GM18867 (cell line): ENCODE measurements at regions not wholly inside any gene's neighbourhood (a gene's known extent, or its start where the extent isn't known, plus 50 kb on each side); places are given as distances from the start of the nearest gene placed in this dataset.
"Not testable (repeated sequence)": the region's sequence is repeated elsewhere in the genome, so short reads cannot be mapped to it uniquely, and the experiment has no call there.

ENCODE experiments used
- ATAC-seq: cut with Tn5 transposase; IDR thresholded peaks from one replicate; pipeline ENCODE4 v1.9.1; 2021; ENCODE audit warnings: mild to moderate bottlenecking, moderate library complexity; ENCODE audit not compliant: unreplicated experiment

DNA sequence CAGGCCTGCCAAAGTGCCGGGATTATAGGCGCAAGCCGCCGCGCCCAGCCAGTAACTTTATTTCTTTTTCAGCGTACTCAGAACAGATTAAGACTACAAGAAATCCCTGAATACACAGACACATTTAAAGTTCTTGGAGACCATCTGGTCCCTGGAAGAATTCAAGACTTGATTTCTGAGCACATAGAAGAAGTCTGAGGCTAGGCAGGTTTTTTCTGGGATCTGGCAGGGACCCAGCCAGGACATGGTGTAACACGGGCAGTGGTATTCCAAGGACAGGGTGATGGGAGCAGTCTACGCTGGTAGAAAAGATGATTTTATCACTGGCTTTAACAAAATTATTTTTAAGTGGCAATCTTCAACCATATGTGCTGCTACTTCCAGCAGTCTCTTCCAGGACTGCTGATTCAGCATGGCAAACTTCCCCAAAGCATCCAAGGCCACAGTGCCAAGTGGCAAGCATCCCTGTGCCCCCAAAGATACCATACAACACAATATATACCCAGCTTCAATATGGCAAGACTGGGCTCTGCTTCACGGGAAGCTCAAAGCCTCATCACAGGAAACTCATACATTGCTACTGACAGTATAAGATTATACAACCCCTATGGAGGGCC lies 105.2 kb upstream of the OR5AK2 start:
- ATAC-seq: no peak

DNA sequence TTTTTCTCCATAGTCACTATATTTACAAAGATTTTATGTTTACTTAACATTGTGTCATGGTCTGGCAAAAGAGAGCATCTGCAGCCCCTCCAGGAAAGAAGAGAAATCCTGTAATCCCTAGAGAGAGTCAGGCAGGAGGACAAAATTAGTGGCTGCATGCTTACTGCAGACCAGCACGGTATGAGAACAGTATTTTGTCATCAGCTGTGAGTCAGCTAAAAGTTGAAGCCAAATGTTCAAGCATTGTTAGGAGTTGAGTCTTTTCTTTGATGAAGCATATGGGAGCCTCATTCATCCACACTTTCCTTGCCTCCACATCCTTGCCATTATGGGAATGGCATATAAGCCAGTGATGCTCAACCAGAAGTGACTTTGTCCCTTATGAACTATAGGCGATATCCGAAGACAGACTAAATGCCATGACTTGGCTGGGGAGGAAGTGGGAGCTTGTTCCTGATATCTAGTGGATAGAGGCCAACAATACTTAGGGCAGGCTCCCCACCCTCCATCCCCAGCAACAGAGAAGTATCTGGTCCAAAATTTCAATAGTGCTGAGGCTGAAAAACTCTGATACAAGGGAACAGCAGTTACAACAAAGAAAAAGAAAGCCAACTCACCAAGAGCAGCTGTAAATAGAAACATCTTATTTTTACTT lies 112.0 kb upstream of the OR5AK2 start:
- no peak for ATAC-seq

DNA sequence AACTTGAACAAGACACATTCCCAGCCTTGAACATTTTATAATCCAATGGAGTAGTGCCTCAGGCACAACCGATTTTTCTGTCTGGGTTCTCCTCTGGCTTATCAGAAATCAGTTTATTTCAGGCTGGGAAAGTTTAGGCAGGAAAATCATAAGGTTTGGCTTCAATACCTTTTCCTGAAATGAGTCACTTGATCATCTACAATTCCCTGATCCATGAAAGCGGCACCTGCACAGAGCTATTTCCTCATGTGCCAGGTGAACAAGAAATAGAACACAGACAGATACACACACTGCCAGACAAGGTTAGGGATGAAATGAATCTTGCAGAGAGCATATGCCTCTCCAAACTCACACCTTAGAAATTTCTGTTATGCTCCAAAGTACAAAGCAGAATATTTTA lies 106.7 kb upstream of the OR9G4 start:
- ATAC-seq: no peak

DNA sequence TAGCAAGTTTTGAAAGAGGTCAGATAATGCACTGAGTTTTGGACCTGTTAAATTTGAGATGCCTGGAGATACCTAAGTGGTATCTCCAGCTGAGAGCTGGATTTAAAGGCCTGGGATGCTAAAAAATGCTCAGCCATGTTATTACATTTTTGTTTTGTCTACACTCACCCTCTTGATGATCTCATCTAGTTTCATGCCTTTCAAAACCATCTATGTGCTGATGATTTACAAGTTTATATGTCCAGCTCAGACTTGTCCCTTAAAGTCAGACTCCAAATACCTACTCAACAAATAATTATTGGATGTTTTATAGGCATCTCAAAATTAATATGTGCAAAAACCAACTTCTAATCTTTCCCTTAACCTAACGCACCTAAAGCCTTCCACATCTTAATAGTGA lies 103.6 kb upstream of the OR9G4 start:
- no peak for ATAC-seq

DNA sequence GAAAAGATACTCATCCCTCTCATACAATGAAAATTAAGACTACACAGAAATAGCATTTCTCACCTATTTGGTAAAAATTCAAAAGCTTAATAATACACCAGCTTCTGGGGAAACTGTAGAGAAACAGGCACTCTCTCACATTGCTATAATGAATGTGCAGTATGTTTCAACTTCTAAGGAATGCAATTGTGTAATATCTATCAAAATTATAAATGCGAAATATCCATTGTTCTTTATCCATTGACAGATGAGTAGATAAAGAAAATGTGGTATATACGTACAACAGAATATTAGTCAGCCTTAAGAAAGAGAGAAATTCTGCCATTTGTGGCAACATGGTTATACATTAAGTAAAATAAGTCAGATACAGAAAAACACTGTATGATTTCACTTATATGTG lies 101.4 kb upstream of the OR9G4 start:
- ATAC-seq: no peak

DNA sequence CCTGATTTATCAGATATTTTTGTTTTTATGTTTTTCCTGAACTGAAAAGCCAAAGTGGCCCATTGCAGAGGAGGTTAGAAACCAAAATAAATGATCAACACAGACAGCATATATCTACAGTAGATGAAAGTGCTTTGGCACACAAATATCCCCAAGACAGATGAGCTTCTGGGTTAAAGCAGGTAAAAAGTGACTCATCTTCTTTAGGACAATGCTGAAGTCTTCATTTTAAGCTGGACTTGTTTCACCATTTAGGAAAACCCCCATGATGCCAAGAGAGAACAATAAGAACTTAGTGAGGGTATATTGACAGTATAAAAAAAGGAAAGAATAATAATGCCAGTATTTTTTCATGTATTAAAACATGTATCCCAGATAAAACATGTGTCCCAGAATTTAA lies 100.8 kb upstream of the OR9G4 start:
- no peak for ATAC-seq

DNA sequence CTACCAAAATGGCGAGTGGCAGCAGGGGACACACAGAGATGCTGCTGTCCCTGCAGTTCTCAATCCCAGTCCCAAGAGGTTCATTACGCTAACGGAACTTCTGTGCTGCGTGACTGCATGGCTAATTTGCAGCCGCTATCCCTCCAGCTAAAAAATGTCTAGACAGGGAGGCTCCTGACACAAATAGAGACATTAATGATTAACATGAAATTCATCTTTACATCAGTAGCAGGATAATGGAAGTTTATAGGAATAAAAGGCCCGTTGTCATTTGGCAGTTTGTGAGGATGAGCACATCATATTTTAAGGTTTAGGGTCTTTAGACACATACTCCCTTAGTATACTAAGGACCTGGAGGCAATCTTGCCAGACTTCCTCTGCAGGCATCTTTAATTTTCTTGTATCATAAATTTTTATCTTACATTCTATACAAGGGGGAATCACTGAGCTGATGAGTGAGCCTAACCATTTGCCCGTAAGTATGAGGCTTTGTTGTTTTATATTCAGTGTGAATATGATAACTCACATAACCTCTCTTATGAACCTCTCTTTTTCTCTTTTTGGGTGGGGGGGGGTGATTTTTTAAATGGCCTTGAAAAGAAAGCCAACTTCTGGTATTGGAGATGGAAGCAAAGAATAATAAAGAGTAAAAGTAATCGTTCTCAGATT lies 99.8 kb upstream of the OR9G4 start:
- ATAC-seq: no peak

DNA sequence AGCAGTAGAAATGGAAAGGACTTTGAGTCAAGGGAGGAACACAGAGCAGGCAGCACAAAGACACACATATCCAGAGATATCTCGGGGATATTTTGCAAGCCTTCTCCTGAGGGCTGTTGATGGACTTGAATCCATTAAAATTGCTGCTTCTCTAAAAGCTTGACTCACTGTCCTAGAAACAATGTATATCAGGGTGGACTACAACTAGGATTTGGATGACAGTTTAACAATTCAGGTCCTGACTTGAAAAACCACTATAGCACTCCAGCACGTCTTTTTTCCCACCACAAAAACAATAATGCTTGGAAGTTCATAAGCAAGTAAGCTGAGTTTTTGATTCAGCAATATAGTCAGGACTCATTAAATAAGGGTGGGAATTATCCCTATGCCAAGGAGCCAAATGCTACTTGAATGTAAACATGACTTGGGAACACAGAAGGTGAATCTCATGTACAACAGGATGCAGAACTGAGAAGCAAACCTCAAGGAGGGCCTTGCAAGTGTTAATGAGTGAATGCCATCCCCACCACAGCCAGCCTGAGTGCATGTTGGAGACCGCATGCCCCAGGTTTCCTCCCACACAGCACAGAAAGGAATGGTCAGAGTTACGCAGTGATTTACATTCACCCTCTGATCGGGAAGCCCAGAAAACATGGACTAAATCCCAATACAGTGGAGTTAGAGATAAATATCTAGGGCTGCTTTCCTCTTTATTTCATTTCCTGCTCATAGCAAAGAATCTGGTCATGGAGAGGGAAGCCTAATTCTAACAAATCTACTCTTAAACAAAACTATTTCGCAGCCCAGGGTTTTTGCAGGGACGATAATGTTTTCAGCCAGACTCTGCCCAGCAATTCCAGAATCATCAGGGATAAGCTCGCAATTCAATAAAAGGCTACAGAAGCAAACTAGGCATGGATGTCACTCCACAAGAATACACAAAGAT lies 98.4 kb upstream of the OR9G4 start:
- no peak for ATAC-seq

DNA sequence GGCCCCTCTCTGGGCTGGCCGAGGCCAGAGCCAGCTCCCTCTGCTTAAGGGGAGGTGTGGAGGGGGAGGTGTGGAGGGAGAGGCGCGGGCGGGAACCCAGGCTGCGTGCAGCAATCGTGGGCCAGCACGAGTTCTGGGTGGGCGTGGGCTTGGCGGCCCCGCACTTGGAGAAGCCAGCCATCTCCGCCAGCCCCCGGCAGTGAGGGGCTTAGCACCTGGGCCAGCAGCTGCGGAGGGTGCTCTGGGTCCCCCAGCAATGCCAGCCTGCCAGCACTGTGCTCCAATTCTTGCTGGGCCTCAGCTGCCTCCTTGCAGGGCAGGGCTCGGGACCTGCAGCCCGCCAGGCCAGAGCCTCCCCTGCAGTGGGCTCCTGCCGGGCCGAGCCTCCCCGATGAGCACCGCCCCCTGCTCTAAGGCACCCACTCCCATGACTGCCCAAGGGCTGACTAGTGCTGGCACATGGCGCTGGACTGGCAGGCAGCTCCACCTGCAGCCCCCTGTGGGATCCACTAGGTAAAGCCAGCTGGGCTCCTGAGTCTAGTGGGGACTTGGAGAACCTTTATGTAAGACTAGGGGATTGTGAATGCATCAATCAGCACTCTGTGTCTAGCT lies 96.7 kb upstream of the OR9G4 start:
- ATAC-seq: no peak

DNA sequence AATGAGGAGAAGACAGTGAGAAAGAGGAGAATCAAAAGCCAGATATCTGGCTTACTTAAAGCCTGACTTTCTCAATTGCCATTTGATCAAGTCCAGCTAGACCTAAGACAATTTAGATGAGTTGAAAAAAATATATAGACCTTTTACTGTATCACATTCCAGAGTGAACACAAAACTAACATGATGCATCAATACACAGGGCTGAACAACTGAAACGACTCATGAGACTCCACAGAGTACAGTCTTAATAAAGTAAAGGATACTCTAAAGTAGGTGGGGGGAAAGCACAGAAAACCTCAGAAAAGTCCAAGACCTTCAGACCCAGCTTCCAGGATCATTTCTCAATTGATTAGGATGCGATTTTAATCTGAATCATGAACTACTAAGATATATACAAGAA lies 95.3 kb upstream of the OR9G4 start:
- ATAC-seq: no peak

DNA sequence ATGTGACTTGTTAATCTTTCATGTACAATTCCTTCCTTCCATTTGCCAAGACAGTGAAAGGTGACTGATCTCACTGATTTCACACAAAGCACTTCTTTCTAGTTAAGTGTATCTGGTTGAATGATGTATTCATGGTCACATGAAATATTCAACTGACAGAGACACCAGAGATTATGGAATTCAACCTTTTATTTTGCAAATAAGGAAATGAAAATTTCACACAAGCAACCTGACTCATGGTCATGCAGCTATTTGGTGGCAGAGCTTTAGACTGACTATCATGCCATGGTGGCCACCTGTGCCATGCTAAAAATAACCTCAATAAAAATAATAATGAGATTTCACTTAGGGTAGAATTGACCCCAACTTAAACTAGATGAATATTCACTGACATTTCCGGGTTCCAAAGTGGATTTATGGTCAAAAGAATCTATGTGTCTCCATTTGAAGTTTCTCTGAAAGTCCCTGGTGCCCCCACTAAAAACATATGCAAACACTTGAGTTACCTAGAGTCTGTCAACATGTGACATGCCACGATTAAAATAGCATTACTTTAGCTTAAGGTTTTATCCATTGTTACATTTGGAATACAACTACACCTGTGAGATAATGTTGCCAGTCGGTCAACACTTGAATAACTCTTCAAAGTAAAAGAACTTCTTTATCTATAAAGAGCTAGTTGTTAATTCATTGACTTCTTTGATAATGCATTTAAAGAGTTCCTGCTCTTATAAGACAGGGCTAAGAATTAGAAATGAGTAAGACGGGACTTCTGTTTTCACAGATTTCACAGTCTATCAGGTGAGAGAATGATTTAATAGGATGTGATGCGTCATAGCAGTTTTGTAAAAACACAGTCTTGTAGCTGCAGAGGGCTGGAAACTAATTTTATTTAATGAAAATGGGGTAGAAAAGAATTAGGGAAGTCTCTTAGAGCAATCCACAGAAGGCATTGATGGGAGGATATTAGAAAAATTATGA lies 94.6 kb upstream of the OR9G4 start:
- no peak for ATAC-seq

DNA sequence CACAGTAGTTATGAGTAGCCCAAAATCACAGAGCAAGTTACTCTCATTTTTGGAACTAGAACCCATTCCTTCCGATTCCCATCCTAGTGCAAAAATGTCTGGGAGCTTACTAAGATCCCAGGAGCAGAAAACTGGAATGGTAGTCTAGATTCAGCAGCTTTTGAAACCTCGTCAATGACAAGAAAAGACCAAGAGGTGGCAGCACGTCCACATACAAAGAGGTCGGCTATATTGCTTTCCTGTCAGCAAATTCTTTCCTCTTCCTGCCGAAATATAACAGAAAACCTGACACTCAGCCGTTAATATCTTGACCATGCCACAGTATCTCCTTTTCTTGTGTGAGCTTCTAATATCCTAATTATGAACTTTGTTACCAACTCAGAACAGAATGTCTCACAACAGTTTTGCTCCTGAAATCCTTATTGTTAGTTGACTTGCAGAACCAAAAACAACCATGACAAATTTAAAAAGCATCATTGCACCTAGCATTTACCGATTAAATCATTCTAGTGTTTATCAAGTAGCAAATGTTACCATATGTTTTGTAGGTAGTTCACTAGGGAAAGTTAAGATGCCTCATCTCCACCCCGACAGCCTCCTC lies 92.8 kb upstream of the OR9G4 start:
- peak; percentile 74 for ATAC-seq

DNA sequence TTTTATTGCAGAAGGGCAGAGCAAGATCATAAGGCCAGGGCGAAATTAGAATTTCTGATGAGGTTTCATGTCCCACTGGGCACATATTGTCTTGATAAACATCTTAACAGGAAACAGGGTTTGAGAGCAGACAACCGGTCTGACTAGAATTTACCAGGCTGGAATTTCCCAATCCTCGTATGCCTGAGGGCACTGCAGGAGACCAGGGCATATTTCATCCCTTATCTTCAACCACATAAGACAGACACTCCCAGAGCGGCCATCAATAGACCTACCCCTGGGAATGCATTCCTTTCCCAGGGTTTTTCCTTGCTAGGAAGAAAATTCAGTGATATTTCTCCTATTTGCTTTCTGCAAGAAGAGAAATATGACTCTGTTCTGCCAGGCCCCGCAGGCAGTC lies 78.9 kb upstream of the OR9G4 start:
- ATAC-seq: not testable (repeated sequence)

DNA sequence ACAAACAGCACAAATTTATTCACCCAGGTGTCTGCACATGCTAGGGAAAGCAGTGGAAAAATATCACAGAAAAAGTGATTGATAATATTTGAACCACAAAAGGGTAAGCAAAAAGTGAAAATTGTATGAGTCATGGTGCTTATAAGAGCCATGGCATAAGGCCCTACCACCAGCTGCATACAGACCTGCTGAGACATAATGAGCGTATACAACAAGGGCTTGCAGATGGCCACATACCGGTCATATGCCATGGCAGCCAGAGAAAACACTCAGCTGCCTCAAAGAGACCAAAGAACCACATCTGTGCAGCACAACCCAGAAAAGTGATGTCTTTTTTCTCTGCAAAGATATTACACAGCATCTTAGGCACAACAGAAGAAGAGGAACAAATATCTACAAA lies 71.4 kb upstream of the OR9G4 start:
- ATAC-seq: no peak

DNA sequence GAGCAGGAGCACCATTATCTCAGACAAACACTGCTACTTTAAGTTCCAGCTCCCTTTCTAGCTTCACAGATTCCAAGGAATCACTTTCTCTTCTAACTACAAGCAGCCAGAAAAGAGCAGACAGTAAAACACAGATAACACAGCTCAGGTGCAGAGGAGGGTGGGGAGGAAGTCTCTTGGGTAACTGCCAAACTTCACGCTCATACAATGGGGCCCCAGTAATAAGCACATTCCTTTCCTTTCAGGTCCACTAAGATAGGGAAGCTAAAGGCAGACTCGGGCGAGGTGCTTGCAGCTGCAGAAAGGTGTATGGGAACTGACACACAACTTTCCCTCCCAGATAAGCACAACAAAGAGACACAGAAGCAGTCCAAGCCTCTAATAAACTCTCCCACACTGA lies 69.2 kb upstream of the OR9G4 start:
- no peak for ATAC-seq

DNA sequence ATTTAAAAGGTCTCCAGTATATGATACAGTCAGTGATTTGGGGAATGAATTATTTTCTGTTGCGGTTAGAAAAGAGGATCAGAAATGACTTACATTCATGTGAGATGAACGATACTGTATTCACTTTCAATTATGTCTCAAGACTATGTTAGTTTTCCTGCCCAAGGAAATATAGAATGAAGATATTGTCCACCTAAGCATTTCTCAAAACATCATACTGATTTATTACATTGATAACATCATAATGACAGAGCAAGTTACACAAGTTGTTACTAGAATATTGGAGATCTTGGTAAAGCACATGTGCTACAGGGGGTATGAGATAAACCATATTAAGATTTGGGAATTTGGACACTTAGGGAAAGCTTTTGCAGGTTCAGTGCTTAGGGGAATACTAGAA lies 67.8 kb upstream of the OR9G4 start:
- ATAC-seq: no peak

DNA sequence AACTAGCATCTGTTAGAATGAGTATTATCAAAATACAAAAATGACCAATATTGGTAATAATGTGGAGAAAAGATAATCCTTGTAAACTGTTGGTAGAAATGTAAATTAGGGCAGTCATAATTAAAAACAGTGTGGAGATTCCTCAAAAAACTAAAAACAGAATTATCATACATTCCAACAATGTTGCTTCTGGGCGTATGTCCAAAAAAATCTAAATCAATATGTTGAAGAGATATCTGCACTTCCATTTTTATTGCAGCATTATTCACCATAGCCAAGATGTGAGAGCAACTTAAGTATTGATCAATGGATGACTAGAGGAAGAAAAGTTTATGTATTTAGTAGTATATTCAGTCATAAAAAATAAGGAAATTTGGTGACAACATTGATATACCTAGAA lies 59.8 kb upstream of the OR9G4 start:
- no peak for ATAC-seq

DNA sequence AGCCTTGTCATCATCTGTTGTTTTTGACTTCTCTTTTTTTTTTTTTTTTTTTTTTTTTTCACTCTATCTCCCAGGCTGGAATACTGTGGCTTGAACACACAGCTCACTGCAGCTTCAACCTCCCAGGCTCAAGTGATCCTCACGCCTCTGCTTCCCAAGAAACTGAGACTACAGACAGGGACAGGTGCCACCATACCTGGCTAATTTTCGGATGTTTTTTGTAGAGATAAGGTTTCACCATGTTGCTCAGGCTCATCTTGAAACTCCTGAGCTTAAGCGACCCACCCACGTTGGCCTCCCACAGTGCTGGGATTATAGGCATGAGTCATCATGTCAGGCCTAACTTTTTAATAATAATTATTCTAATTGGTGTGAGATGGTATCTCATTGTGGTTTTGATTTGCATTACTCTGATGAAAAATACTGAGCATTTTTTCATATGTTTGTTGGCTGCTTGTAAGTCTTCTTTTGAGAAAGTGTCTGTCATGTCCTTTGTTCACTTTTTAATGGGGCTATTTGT lies 51.3 kb upstream of the OR9G4 start:
- no peak for ATAC-seq
